ENCODE measurements at regions not wholly inside any gene's neighbourhood (a gene's known extent, or its start where the extent isn't known, plus 50 kb on each side); places are given as distances from the start of the nearest gene placed in this dataset.

GRCh38 chr3:41001556-41001955 lies 197.7 kb upstream of the CTNNB1 start:
- no peak overlapping the region for H3K4me3 ChIP-seq
- DNase-seq (no peak), ATAC-seq (no peak)
- no peaks in the 10 kb centered on the region for H3K9me3 ChIP-seq
- H3K4me1 ChIP-seq: peaks cover 0 to 3% of the 10 kb centered on the region in 2 donors
- TF ChIP-seq POLR2A (IDR thresholded peaks at IDR 0.05) (no peak), CTCF (IDR thresholded peaks at IDR 0.05 in 4 of 5, conservative IDR thresholded peaks at IDR 0.05 in 1 of 5) (no peak)
- no peak overlapping the region for H3K27ac ChIP-seq
- no peaks in the 10 kb centered on the region for H3K27me3 ChIP-seq
- in situ Hi-C loops (cut with MboI; ENCODE audit: low sequenced_read_pairs in 4 of 4): no loop called here
- intact Hi-C loops (cut with DNase I; ENCODE audit: low total_unique reads): no loop called here
- no peaks in the 10 kb centered on the region for H3K36me3 ChIP-seq

GRCh38 chr3:41002104-41002503 lies 197.2 kb upstream of the CTNNB1 start:
- TF ChIP-seq POLR2A (IDR thresholded peaks at IDR 0.05): no peak
- H3K9me3 ChIP-seq: no peaks in the 10 kb centered on the region
- no peak overlapping the region for H3K4me3 ChIP-seq
- DNase-seq (no peak), ATAC-seq (no peak)
- H3K4me1 ChIP-seq: no peaks in the 10 kb centered on the region
- H3K27me3 ChIP-seq: no peaks in the 10 kb centered on the region
- intact Hi-C loops (cut with DNase I; ENCODE audit: low total_unique reads): no loop called here
- in situ Hi-C loops (cut with MboI; ENCODE audit: low sequenced_read_pairs in 4 of 4): no loop called here
- H3K27ac ChIP-seq: no peak overlapping the region
- H3K36me3 ChIP-seq: no peaks in the 10 kb centered on the region

- no peak overlapping the region for H3K27ac ChIP-seq
- TF ChIP-seq POLR2A (IDR thresholded peaks at IDR 0.05) (no peak), CTCF (IDR thresholded peaks at IDR 0.05 in 4 of 5, conservative IDR thresholded peaks at IDR 0.05 in 1 of 5) (no peak)
- no peaks in the 10 kb centered on the region for H3K4me1 ChIP-seq
- no peaks in the 10 kb centered on the region for H3K36me3 ChIP-seq
- intact Hi-C loops (cut with DNase I; ENCODE audit: low total_unique reads): no loop called here
- no peaks in the 10 kb centered on the region for H3K27me3 ChIP-seq
- H3K4me3 ChIP-seq: no peak overlapping the region
- in situ Hi-C loops (cut with MboI; ENCODE audit: low sequenced_read_pairs in 4 of 4): no loop called here
- H3K9me3 ChIP-seq: no peaks in the 10 kb centered on the region
- ATAC-seq (no peak), DNase-seq (no peak)
These were observed 191.9 kb upstream of the CTNNB1 start for GRCh38 chr3:41007399-41007798.

- in situ Hi-C loops (cut with MboI; ENCODE audit: low sequenced_read_pairs in 4 of 4): no loop called here
- TF ChIP-seq POLR2A (IDR thresholded peaks at IDR 0.05): no peak
- no peak for TF ChIP-seq CTCF (IDR thresholded peaks at IDR 0.05 in 4 of 5, conservative IDR thresholded peaks at IDR 0.05 in 1 of 5)
- Histone ChIP-seq H3K27ac (no peak overlapping the region), H3K4me1 (no peaks in the 10 kb centered on the region), H3K9me3 (no peaks in the 10 kb centered on the region), H3K27me3 (no peaks in the 10 kb centered on the region), H3K36me3 (no peaks in the 10 kb centered on the region), H3K4me3 (no peak overlapping the region)
- intact Hi-C loops (cut with DNase I; ENCODE audit: low total_unique reads): no loop called here
- no peak for ATAC-seq
- DNase-seq: no peak
These were observed 187.5 kb upstream of the CTNNB1 start for GRCh38 chr3:41011854-41012253.

- H3K27me3 ChIP-seq: no peaks in the 10 kb centered on the region
- in situ Hi-C loops (cut with MboI; ENCODE audit: low sequenced_read_pairs in 4 of 4) (no loop called here), intact Hi-C loops (cut with DNase I; ENCODE audit: low total_unique reads) (no loop called here)
- H3K36me3 ChIP-seq: no peaks in the 10 kb centered on the region
- H3K4me3 ChIP-seq: no peak overlapping the region
- H3K4me1 ChIP-seq: no peaks in the 10 kb centered on the region
- TF ChIP-seq POLR2A (IDR thresholded peaks at IDR 0.05) (no peak), CTCF (IDR thresholded peaks at IDR 0.05 in 4 of 5, conservative IDR thresholded peaks at IDR 0.05 in 1 of 5) (no peak)
- DNase-seq: no peak
- ATAC-seq: no peak
- no peaks in the 10 kb centered on the region for H3K9me3 ChIP-seq
- H3K27ac ChIP-seq: no peak overlapping the region
These were observed 180.4 kb upstream of the CTNNB1 start for GRCh38 chr3:41018855-41019254.
